GM20000 (cell line): ENCODE measurements at regions not wholly inside any gene's neighbourhood (a gene's known extent, or its start where the extent isn't known, plus 50 kb on each side); places are given as distances from the start of the nearest gene placed in this dataset.

Source experiments
- DNase-seq: peaks from one replicate; pipeline ENCODE4 v3.0.0; 2012; ENCODE audit warnings: low spot score
- TF ChIP-seq, protein P1 (sequence below): IDR thresholded peaks from 2 replicates; pipeline ENCODE4 v1.5.1; 2012; ENCODE audit warnings: mild to moderate bottlenecking, control low read depth; ENCODE audit errors: extremely low read depth, missing control alignments

DNA sequence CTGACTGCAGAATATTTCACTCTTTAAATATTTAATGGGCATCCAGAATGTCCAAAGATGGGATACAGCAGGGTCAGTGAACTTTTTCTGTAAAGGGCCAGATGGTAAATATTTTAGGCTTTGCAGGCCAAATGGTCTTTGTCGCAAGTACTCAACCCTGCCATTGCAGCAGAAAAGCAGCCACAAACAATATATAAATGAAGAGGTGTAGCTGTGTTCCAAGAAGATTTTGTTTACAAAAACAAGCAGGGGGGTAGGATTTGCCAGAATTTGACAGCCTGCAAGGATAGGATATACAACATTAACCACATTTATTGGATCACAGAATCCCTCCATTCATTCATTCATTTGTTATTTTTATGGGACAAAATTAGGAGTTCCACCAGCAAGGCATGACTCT, 435.0 kb upstream of the DYNLRB2 start:
- DNase-seq, result no peak
- TF ChIP-seq, protein P1, sequence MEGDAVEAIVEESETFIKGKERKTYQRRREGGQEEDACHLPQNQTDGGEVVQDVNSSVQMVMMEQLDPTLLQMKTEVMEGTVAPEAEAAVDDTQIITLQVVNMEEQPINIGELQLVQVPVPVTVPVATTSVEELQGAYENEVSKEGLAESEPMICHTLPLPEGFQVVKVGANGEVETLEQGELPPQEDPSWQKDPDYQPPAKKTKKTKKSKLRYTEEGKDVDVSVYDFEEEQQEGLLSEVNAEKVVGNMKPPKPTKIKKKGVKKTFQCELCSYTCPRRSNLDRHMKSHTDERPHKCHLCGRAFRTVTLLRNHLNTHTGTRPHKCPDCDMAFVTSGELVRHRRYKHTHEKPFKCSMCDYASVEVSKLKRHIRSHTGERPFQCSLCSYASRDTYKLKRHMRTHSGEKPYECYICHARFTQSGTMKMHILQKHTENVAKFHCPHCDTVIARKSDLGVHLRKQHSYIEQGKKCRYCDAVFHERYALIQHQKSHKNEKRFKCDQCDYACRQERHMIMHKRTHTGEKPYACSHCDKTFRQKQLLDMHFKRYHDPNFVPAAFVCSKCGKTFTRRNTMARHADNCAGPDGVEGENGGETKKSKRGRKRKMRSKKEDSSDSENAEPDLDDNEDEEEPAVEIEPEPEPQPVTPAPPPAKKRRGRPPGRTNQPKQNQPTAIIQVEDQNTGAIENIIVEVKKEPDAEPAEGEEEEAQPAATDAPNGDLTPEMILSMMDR, result no peak

DNA sequence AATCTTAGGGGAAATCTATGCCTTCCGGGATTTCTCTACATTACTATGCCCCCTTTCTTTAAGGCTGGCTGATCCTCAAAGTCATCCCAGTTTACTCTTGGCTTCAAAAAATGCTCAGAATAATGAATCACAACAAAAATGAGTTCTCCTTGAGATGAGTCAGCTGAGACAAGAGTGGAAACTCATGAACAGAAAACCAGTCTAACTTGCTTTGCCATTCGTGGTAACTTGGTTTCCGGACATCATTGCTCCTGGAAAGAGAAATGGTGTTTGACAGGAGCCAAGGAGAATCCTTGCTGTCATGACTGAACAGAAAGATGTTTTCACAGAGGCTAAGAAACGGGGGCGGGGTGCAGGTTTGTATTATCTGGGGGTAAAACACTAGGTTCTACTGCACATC, 435.6 kb upstream of the DYNLRB2 start:
- no peak for DNase-seq
- TF ChIP-seq, protein P1, result no peak

DNA sequence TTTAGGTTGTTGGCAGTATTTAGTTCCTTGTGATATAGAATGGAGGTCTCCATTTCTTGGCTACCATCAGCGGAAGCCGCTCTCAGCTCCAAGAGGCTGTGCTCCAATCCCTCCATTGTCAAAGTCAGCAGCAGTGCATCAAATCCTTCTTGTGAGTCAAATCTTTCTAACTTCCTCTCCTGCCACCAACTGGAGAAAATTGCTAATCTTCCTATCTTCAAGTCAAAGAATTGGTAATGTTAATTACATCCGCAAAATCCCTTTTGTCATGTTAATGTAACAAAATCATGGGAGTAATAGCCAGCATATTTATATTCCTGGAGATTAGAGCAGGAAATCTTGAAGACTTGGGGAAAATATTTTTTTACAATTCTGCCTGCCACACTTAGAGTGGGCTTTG, 436.4 kb upstream of the DYNLRB2 start:
- no peak for DNase-seq
- TF ChIP-seq, protein P1, result no peak

DNA sequence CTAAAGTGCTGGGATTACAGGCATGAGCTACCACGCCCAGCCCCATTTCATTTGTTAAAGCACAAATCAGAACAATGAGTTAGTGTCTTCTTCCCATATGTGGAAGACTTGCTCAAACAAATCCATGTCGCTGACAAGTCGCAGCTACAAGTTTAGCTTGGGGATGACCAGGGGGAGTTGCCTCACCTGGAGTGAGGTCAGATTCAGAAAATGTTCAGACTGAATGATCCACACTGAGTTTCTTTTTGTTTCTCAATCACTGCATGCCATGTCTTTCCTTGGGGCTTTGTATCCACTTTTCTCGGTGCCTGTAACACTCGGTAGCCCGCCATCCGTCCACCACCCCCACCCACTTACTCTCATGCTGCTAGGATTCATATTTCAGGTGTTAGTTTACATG, 437.3 kb upstream of the DYNLRB2 start:
- TF ChIP-seq, protein P1, result no peak
- DNase-seq, result no peak

DNA sequence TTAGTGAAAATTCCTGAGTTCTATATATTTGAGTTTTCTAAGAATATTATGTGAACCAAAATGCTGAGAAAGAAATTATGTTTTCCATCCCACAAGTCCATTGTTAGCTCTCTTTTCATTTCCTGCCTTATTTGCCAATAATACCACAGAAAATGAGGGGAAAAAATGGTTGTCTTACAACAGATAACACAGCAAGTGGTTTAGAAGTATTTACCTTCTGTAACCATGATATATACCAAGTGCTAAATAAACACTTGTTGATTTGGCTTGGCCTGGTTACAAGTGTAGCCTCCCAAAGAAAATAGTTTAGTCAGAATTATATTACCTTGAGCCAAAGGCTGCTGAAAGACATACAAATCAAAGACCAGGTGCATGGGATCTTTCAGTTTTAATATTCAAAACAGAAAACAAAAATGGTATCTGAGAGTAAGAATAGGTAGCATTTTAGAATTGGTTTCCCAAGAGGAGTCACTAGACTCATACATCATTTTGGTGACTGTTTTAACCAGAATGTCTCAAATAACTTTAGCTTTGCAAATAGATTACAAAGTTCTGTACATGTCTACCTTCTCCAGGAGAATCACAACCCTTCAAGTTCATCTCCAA, 439.8 kb upstream of the DYNLRB2 start:
- no peak for DNase-seq
- TF ChIP-seq, protein P1, result no peak

DNA sequence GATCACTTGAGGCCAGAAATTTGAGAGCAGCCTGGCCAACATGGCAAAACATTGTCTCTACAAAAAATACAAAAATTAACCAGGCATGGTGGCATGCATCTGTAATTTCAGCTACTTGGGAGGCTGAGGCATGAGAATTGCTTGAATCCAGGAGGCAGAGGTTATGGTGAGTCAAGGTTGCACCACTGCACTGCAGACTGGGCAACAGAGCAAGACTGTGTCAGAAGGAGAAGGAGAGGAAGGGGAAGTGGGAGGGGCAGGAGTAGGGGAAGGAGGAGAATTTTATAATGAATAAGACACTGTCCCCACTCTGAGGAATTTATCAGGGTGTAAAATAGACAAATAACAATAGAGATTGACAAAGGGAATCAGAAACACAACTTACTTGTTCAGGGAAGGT, 440.6 kb upstream of the DYNLRB2 start:
- no peak for DNase-seq
- TF ChIP-seq, protein P1, result no peak

DNA sequence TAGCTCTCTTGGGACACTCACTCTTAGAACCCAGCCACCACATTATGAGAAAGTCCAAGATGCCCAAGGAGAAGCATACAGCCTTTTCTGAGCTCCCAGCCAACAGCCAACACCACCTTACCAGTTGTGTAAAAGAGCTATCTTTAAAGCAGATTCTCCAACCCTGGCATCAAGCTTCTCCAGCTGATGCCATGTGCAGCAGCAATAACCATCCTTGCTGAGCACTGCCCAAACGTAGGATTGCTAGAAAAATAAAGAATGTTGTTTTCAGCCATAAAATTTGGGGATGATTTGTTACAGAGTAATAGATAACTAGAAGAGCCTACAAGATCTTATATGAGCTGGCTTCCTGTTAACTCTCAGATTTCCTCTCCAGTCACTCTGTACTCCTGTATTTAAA, 443.7 kb upstream of the DYNLRB2 start:
- no peak for DNase-seq
- TF ChIP-seq, protein P1, result no peak
